GM21367 (cell line): ENCODE measurements at regions not wholly inside any gene's neighbourhood (a gene's known extent, or its start where the extent isn't known, plus 50 kb on each side); places are given as distances from the start of the nearest gene placed in this dataset.
"Not testable (repeated sequence)": the region's sequence is repeated elsewhere in the genome, so short reads cannot be mapped to it uniquely, and the experiment has no call there.

Experiments
- ATAC-seq: cut with Tn5 transposase; IDR thresholded peaks from one replicate; pipeline ENCODE4 v1.9.1; 2021; ENCODE audit not compliant: unreplicated experiment

- no peak for ATAC-seq
Measured at GRCh38 chr6:156242206-156242605, 535.0 kb upstream of the ARID1B start.

GRCh38 chr6:156231026-156231765, 546.0 kb upstream of the ARID1B start:
- no peak for ATAC-seq

DNA sequence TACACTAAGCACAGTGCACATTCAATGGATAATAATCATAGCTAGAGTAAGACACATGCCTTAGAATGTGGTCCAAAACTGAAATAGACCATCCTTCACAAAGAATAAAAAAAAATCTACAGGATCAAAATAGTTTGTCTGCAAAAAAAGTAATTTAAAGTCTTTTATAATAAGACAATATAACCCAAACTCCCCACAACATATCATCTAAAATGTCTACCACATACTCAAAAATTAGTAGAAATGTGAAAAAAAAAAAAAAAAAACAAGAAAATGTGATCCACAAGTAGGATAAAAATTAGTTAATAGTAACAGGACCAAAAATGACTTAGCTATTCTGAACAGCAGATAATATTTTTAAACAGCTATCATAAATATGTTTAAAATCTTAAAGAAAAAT, 557.2 kb upstream of the ARID1B start:
- no peak for ATAC-seq

DNA sequence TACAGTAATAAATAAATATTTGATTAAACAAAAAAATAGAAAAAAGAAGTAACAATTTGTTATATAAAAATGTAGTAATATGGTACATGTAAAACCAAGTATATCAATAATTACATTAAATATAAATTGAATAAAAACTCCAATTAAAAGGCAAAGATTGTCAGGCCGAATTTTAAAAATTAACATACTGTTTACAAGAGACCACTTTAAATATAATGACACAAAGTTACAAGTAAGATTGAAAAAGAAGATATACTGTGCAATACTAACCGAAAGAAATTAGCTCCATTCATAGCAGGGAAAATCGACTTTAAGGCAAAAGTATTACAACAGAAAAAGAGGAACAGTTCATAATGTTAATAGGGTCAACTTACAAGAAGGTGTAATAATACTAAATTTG, 571.5 kb upstream of the ARID1B start:
- no peak for ATAC-seq

- no peak for ATAC-seq
Measured at GRCh38 chr6:156199182-156199581, 578.0 kb upstream of the ARID1B start.

DNA sequence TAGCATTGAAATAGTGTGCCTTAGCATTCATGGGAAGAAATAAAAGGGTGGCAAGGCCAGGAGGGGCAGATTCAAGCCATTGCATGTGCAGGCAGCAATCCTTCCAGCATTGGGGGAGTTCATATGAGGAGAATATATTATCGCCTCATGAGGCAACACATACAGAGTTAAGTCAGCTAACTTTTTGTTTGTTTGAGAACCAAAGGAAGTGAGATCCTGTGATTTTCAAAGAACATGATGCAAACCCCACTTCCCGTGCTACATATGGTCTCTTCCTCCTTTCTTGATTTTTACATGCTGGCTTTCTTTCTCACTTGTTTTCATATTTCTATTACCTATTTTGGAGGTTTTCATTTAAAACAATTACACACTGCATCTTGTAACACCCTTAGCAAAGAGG, 579.7 kb upstream of the ARID1B start:
- no peak for ATAC-seq

GRCh38 chr6:156194981-156195380, 582.2 kb upstream of the ARID1B start:
- no peak for ATAC-seq

DNA sequence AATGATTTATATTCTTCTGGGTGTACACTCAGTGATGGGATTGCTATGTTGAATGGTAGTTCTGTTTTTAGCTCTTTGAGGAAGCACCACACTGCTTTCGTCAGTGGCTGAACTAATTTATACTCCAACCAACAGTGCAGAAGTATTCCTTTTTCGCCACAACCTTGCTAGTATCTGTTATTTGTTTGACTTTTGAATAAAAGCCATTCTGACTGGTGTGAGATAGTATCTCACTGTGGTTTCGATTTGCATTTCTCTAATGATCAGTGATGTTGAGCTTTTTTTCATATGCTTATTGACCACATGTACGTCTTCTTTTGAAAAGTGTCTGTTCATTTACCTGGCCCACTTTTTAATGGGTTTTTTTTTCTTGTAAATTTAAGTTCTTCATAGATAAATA, 583.8 kb upstream of the ARID1B start:
- ATAC-seq: no peak

DNA sequence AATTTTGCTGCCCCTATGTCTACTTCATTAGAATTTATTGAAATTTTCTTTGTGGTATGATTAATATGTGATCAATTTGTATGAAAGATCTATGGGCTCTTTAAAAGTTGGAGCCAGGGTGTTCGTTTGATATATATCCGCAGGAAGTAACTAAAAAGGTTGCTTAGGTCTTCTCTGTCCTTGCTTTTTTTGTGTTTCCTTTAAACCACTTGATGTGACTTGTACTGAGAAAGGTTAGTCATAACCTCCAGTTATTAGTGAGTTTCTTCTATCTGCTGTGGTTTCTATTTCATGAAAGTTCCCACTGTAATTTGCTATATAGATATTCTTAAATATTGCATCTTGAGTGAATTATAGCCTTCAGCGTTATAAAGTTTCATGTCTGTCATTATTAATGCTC, 585.3 kb upstream of the ARID1B start:
- no peak for ATAC-seq

DNA sequence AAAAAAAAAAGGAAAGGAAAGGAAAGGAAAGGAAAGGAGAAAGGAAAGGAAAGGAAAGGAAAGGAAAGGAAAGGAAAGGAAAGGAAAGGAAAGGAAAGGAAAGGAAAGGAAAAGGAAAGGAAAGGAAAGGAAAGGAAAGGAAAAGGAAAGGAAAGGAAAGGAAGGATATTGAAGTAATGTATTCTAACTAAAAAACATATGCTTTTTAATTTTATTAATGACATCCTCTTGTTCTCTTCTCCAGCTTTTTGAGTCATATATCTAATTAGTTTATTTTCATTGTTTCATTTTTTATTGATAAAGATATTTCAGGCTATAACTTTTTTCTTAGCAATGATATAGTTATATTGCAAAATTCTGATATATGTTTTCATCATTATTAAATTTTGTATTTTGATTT, 585.8 kb upstream of the ARID1B start:
- ATAC-seq: not testable (repeated sequence)

DNA sequence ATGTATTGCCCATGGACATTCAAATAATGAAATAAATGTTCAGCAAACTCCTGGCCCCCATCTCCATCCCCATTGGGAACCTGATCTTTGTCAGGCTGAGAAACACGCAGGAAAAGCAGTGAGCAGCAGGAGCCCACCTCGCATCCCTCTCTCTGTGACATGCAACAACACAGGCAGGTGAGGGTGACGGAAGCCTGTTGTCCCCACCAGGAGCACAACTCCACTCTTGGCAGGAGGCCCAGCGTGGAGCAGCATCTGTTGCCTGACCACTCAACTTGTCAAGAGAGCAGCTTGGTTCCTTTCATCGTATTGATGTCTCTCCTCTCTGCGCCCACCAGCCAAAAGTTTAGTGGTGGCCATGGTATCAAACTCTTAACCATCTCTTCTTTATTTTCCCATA, 586.9 kb upstream of the ARID1B start:
- no peak for ATAC-seq

DNA sequence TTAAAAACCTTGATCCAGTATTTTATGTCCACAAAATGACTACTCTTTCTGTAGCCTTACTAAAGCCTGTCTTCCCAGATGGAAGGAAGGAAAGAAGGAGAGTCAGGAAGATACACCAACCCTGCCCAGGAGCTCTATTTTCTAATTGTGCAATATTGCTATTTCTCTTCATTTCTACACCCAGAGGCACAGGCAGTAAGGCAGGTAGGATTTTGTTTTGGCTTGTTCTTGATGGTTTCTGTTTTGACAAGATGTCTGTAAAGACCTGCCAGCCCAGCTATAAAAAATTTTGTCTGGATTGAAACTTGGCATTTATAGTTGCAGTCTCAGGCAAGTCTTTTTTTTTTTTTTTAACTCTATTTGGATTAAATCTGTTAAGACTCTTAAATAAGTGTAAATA, 587.5 kb upstream of the ARID1B start:
- ATAC-seq: no peak

- ATAC-seq: no peak
Measured at GRCh38 chr6:156189195-156189594, 588.0 kb upstream of the ARID1B start.

- ATAC-seq: no peak
Measured at GRCh38 chr6:156185113-156185512, 592.1 kb upstream of the ARID1B start.

DNA sequence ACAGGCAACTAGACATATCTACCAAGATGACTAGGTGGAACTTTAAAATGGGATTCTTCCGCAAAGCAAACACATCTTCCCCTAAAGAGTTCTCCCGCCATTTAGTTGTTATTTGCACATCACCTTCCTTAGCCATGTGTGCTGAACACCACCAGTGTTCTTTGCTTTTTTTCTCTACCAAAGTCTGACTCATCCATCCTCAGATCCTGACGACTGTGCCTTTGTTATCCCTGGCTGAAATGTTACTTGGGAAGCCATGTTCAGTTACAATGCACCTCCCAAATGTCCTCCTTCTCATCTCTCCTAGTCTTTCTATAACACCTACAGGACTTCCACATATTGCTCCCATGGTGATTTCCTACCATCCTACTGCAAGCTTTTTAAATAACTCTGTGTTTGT, 593.5 kb upstream of the ARID1B start:
- ATAC-seq: no peak

GRCh38 chr6:156182356-156182755, 594.8 kb upstream of the ARID1B start:
- no peak for ATAC-seq

DNA sequence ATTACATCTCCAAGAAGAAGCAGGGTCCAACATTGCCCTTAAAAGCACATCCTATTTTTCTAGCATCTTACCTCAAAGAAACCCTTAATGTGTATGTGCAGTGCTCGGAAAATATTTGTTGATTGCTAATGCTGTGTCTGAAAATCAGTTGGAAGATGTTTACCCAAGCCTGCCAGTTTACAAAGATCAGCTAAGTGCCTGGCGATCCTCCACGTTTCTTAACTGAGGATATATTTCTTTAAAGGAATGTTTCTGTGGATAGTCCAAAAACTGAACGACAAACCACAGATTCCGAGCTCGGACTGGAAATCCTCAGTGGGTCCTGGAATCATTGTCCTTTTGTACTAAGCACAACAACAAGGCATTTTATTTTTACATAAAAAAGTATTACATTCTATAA, 595.7 kb upstream of the ARID1B start:
- no peak for ATAC-seq

- ATAC-seq: no peak
Measured at GRCh38 chr6:156175971-156176421, 601.2 kb upstream of the ARID1B start.

GRCh38 chr6:156175433-156175832, 601.7 kb upstream of the ARID1B start:
- ATAC-seq: no peak

- ATAC-seq: no peak
Measured at GRCh38 chr6:156174031-156174890, 602.9 kb upstream of the ARID1B start.

GRCh38 chr6:156169371-156169770, 607.8 kb upstream of the ARID1B start:
- ATAC-seq: no peak

GRCh38 chr6:156167625-156168071, 609.5 kb upstream of the ARID1B start:
- ATAC-seq: no peak
